ENCODE measurements at regions not wholly inside any gene's neighbourhood (a gene's known extent, or its start where the extent isn't known, plus 50 kb on each side); places are given as distances from the start of the nearest gene placed in this dataset.

DNA sequence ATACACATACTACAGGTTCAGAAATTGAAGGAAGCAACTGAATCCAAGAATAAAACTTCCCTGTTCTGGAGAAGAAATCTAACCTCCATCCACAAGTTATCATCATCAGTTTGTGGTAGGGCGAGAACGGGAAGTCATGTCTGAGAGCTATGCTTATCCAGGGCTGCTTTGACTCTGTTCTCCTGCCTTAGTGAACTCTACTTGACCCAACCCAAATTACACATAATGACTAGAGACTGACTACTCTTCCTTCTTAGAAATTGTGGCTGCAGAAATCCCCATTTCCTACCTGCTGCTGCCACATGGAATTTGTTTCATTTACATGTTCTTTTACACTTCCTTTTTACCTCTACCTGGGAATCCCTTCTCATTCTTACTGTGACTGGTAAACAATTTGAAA, 1102.6 kb upstream of the PIK3C3 start:
- no peak for DNase-seq (ENCODE audit: low read depth in 4 of 6, low spot score in 6 of 6)
- no peaks in the 10 kb centered on the region for H3K9me3 ChIP-seq (ENCODE audit: control insufficient read depth, insufficient read depth, low read length)
- no CpG with 5 or more reads among the region's 2 CpGs for WGBS (ENCODE audit: insufficient coverage)
- no peaks in the 10 kb centered on the region for H3K27me3 ChIP-seq (ENCODE audit: control insufficient read depth, insufficient read depth, low read length)
- no peaks in the 10 kb centered on the region for H3K36me3 ChIP-seq (ENCODE audit: control insufficient read depth, insufficient read depth, low read length)
- H3K4me1 ChIP-seq (ENCODE audit: control insufficient read depth, insufficient read depth, low read length): no peaks in the 10 kb centered on the region
- no peak overlapping the region for H3K4me3 ChIP-seq (ENCODE audit: low read depth, low read length)
- H3K27ac ChIP-seq (ENCODE audit: low read depth, low read length): no peak overlapping the region

DNA sequence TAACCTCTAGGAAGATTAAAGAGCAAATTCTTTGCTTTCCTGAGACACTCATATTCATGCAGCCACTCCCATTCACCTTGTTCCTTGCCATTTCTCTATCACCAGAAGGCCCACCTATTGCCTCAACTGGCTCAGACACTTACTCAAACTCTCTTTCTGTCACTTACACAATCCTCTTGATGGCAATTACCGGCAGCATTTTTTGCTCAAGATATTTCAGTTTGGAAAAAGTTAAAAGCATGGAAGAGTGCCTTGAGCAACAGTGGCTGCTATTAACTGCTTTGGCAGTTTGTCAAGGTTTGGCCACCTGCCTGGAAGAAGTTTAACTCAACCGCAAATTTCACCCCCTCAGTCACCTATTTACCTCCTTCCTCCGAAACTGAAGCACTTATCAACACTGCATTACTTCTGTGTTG, 1104.0 kb upstream of the PIK3C3 start:
- Histone ChIP-seq H3K4me1 (ENCODE audit: control insufficient read depth, insufficient read depth, low read length) (no peaks in the 10 kb centered on the region), H3K27me3 (ENCODE audit: control insufficient read depth, insufficient read depth, low read length) (no peaks in the 10 kb centered on the region), H3K27ac (ENCODE audit: low read depth, low read length) (no peak overlapping the region), H3K36me3 (ENCODE audit: control insufficient read depth, insufficient read depth, low read length) (no peaks in the 10 kb centered on the region), H3K9me3 (ENCODE audit: control insufficient read depth, insufficient read depth, low read length) (no peaks in the 10 kb centered on the region), H3K4me3 (ENCODE audit: low read depth, low read length) (no peak overlapping the region)
- no CpG with 5 or more reads among the region's 3 CpGs for WGBS (ENCODE audit: insufficient coverage)
- peak in 3 of 6 donors; percentile 17 to 57 (median 54) for DNase-seq (ENCODE audit: low read depth in 4 of 6, low spot score in 6 of 6)

DNA sequence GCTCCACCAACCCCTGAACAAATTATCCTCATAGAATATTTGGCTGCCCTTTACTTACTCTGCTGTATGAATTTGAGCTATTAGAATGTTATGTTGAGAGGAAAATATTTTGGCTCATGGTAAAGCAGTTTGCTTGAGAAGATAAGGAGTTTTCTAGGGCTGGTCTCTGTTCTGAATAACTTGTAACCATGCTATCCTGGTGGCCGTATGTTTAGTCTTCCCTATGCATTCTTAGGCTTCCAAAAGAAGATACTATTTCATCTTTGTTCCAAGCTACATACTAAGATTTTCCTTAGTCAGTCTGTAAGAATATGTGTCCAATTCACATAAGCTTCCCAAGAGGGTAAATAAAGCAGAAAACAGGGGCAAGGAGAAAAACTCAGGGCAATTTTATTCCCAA, 1105.1 kb upstream of the PIK3C3 start:
- no peaks in the 10 kb centered on the region for H3K27me3 ChIP-seq (ENCODE audit: control insufficient read depth, insufficient read depth, low read length)
- H3K4me3 ChIP-seq (ENCODE audit: low read depth, low read length): no peak overlapping the region
- H3K27ac ChIP-seq (ENCODE audit: low read depth, low read length): no peak overlapping the region
- no peaks in the 10 kb centered on the region for H3K36me3 ChIP-seq (ENCODE audit: control insufficient read depth, insufficient read depth, low read length)
- H3K4me1 ChIP-seq (ENCODE audit: control insufficient read depth, insufficient read depth, low read length): no peaks in the 10 kb centered on the region
- WGBS (ENCODE audit: insufficient coverage): no CpG with 5 or more reads among the region's 1 CpG
- no peak for DNase-seq (ENCODE audit: low read depth in 4 of 6, low spot score in 6 of 6)
- H3K9me3 ChIP-seq (ENCODE audit: control insufficient read depth, insufficient read depth, low read length): no peaks in the 10 kb centered on the region

GRCh38 chr18:40841467-40841866, 1113.6 kb upstream of the PIK3C3 start:
- Histone ChIP-seq H3K4me1 (ENCODE audit: control insufficient read depth, insufficient read depth, low read length) (no peaks in the 10 kb centered on the region), H3K27me3 (ENCODE audit: control insufficient read depth, insufficient read depth, low read length) (no peaks in the 10 kb centered on the region)
- peak in 1 of 6 donors; percentile 3 for DNase-seq (ENCODE audit: low read depth in 4 of 6, low spot score in 6 of 6)

DNA sequence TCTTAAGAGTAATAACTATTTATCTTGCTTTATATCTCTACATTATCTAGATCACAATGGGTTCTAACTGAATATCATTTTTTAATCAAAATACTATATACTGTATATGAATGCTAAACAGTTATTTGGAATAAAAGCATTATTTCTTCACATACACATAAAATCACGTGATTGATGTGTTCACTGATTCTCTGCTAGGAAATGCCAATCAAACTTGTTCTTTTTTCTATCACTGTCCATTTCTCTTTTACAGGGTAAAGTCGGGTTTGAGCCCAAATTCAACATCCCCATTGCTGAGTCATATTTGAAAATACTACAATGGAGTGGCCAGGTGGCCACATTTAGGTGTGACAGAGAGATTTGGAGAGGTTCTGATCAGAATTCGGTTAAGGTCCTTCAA, 1114.0 kb upstream of the PIK3C3 start:
- no peaks in the 10 kb centered on the region for H3K27me3 ChIP-seq (ENCODE audit: control insufficient read depth, insufficient read depth, low read length)
- H3K4me1 ChIP-seq (ENCODE audit: control insufficient read depth, insufficient read depth, low read length): no peaks in the 10 kb centered on the region
- no peaks in the 10 kb centered on the region for H3K9me3 ChIP-seq (ENCODE audit: control insufficient read depth, insufficient read depth, low read length)
- no peak for DNase-seq (ENCODE audit: low read depth in 4 of 6, low spot score in 6 of 6)
- no peaks in the 10 kb centered on the region for H3K36me3 ChIP-seq (ENCODE audit: control insufficient read depth, insufficient read depth, low read length)
- 100% methylated on average over 1 of the region's 3 CpGs for whole genome bisulfite sequencing (ENCODE audit: insufficient coverage)
- H3K27ac ChIP-seq (ENCODE audit: low read depth, low read length): no peak overlapping the region
- no peak overlapping the region for H3K4me3 ChIP-seq (ENCODE audit: low read depth, low read length)

More at GRCh38 chr18:40841467-40841866, 1113.6 kb upstream of the PIK3C3 start:
- Histone ChIP-seq H3K36me3 (ENCODE audit: control insufficient read depth, insufficient read depth, low read length) (no peaks in the 10 kb centered on the region), H3K4me3 (ENCODE audit: low read depth, low read length) (no peak overlapping the region), H3K27ac (ENCODE audit: low read depth, low read length) (no peak overlapping the region), H3K9me3 (ENCODE audit: control insufficient read depth, insufficient read depth, low read length) (no peaks in the 10 kb centered on the region)

DNA sequence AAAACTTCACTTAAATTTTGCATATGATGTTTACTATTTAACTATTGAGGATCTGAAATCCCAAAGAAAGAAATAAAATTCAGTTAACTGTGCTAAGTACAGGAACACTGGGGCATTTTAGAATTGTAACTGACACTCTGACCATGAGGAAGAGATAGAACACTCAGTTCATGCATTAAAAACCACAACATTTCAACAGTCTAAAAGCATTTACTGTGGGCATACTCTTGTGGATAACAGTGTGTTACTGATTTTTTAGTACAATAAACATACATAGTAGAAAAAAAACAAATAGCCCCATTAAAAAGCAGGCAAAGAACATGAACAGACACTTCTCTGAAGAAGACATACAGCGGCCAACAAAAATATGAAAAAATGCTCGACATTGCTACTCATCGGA, 1122.7 kb upstream of the PIK3C3 start:
- Histone ChIP-seq H3K4me3 (ENCODE audit: low read depth, low read length) (no peak overlapping the region), H3K9me3 (ENCODE audit: control insufficient read depth, insufficient read depth, low read length) (no peaks in the 10 kb centered on the region), H3K27ac (ENCODE audit: low read depth, low read length) (no peak overlapping the region), H3K36me3 (ENCODE audit: control insufficient read depth, insufficient read depth, low read length) (no peaks in the 10 kb centered on the region), H3K27me3 (ENCODE audit: control insufficient read depth, insufficient read depth, low read length) (no peaks in the 10 kb centered on the region), H3K4me1 (ENCODE audit: control insufficient read depth, insufficient read depth, low read length) (no peaks in the 10 kb centered on the region)
- no CpG with 5 or more reads among the region's 3 CpGs for WGBS (ENCODE audit: insufficient coverage)
- DNase-seq (ENCODE audit: low read depth in 4 of 6, low spot score in 6 of 6): no peak

DNA sequence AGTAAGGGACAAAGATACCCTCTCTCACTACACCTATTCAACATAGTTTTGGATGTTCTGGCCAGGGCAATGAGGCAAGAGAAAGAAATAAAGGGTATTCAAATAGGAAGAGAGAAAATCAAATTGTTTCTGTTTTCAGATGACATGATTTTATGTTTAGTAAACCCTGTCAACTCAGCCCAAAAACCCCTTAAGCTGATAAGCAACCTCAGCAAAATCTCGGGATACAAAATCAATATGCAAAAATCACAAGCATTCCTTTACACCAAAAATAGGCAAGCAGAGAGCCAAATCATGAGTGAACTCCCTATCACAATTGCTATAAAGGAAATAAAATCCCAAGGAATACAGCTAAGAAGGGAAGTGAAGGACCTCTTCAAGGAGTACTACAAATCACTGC, 1130.7 kb upstream of the PIK3C3 start:
- Histone ChIP-seq H3K4me3 (ENCODE audit: low read depth, low read length) (no peak overlapping the region), H3K27ac (ENCODE audit: low read depth, low read length) (no peak overlapping the region), H3K27me3 (ENCODE audit: control insufficient read depth, insufficient read depth, low read length) (no peaks in the 10 kb centered on the region), H3K4me1 (ENCODE audit: control insufficient read depth, insufficient read depth, low read length) (no peaks in the 10 kb centered on the region), H3K9me3 (ENCODE audit: control insufficient read depth, insufficient read depth, low read length) (no peaks in the 10 kb centered on the region), H3K36me3 (ENCODE audit: control insufficient read depth, insufficient read depth, low read length) (no peaks in the 10 kb centered on the region)
- 100% methylated on average over 1 of the region's 1 CpG for WGBS (ENCODE audit: insufficient coverage)
- DNase-seq (ENCODE audit: low read depth in 4 of 6, low spot score in 6 of 6): no peak

DNA sequence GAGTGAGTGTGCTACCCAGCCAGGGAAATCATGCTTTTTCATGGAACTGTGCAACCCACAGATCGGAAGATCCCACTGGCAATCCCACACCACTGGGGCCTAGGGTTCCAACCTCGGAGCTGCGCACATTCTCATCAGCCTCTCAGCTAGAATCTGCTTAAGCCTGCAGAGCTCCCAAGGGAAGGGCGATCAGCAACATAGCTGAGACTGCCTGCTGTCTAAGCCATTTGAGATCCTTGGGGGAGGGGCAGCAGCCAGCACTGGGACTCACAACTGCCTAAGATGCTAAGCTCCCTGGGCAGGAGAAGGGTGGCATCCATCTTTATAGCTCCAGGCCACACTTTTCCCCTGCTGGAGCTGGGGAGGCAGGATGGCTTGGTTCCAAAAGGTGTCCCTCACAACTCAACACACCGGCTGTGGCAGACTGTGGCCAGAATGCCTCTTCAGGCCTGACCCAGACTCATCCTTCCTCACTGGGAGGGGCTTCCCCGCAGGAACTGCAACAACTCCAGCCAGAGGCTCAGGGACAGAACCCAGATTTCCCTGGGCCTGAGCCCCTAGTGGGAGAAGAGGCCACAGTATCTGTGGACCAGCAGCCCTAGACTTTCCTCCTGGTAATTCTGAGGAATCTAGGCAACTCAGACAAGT, 1133.3 kb upstream of the PIK3C3 start:
- Histone ChIP-seq H3K27ac (ENCODE audit: low read depth, low read length) (no peak overlapping the region), H3K36me3 (ENCODE audit: control insufficient read depth, insufficient read depth, low read length) (no peaks in the 10 kb centered on the region), H3K9me3 (ENCODE audit: control insufficient read depth, insufficient read depth, low read length) (no peaks in the 10 kb centered on the region), H3K4me3 (ENCODE audit: low read depth, low read length) (no peak overlapping the region), H3K27me3 (ENCODE audit: control insufficient read depth, insufficient read depth, low read length) (no peaks in the 10 kb centered on the region), H3K4me1 (ENCODE audit: control insufficient read depth, insufficient read depth, low read length) (no peaks in the 10 kb centered on the region)
- DNase-seq (ENCODE audit: low read depth in 4 of 6, low spot score in 6 of 6): no peak
- WGBS (ENCODE audit: insufficient coverage): 77% methylated on average over 5 of the region's 6 CpGs

GRCh38 chr18:40812981-40813515, 1142.0 kb upstream of the PIK3C3 start:
- WGBS (ENCODE audit: insufficient coverage): no CpG with 5 or more reads among the region's 1 CpG
- Histone ChIP-seq H3K36me3 (ENCODE audit: control insufficient read depth, insufficient read depth, low read length) (no peaks in the 10 kb centered on the region), H3K27ac (ENCODE audit: low read depth, low read length) (no peak overlapping the region), H3K9me3 (ENCODE audit: control insufficient read depth, insufficient read depth, low read length) (no peaks in the 10 kb centered on the region), H3K4me1 (ENCODE audit: control insufficient read depth, insufficient read depth, low read length) (no peaks in the 10 kb centered on the region), H3K27me3 (ENCODE audit: control insufficient read depth, insufficient read depth, low read length) (no peaks in the 10 kb centered on the region), H3K4me3 (ENCODE audit: low read depth, low read length) (no peak overlapping the region)
- no peak for DNase-seq (ENCODE audit: low read depth in 4 of 6, low spot score in 6 of 6)

GRCh38 chr18:40810372-40810771, 1144.7 kb upstream of the PIK3C3 start:
- Histone ChIP-seq H3K36me3 (ENCODE audit: control insufficient read depth, insufficient read depth, low read length) (no peaks in the 10 kb centered on the region), H3K27me3 (ENCODE audit: control insufficient read depth, insufficient read depth, low read length) (no peaks in the 10 kb centered on the region)
- DNase-seq (ENCODE audit: low read depth in 4 of 6, low spot score in 6 of 6): no peak

More at GRCh38 chr18:40810372-40810771, 1144.7 kb upstream of the PIK3C3 start:
- Histone ChIP-seq H3K27ac (ENCODE audit: low read depth, low read length) (no peak overlapping the region), H3K4me3 (ENCODE audit: low read depth, low read length) (no peak overlapping the region), H3K9me3 (ENCODE audit: control insufficient read depth, insufficient read depth, low read length) (no peaks in the 10 kb centered on the region), H3K4me1 (ENCODE audit: control insufficient read depth, insufficient read depth, low read length) (no peaks in the 10 kb centered on the region)
